COR-L47 (cell line): ENCODE measurements at regions not wholly inside any gene's neighbourhood (a gene's known extent, or its start where the extent isn't known, plus 50 kb on each side); places are given as distances from the start of the nearest gene placed in this dataset.

Source experiments
- DNase-seq: peaks from one replicate; lab custom pipeline; 2025; lab: John Stamatoyannopoulos, UW

DNA sequence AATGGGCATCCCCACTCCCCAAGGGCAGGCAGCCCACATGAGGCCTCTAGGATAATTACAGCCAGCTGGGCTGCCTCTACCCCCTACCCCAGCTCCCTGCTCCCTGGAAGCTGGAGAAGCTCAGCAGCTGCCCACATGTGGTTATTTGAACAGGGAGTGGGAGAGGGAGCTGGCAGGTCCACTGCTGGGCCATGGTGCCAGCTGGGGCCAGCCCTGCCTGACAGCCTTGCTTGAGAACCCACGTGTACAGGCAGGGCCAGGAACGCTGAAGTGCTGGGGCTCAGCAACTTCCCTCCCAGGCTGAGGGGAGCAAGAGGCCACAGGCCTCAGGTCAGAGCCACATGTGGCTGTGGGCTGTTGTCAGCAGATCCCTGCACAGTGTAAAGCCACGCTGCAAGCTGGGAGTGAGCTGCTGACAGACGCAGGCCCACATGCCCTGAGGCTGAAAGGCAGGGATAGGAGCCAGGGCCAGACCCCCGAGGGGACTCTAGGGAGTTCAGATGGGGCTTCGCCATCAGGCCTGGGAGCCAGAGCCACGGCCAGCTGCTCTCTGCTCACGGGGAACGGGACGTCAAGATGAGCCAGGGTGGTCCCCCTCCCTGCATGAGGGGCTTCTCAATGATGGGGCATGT lies 129.0 kb downstream of the SYF2 start:
- peak; percentile 53 for DNase-seq

DNA sequence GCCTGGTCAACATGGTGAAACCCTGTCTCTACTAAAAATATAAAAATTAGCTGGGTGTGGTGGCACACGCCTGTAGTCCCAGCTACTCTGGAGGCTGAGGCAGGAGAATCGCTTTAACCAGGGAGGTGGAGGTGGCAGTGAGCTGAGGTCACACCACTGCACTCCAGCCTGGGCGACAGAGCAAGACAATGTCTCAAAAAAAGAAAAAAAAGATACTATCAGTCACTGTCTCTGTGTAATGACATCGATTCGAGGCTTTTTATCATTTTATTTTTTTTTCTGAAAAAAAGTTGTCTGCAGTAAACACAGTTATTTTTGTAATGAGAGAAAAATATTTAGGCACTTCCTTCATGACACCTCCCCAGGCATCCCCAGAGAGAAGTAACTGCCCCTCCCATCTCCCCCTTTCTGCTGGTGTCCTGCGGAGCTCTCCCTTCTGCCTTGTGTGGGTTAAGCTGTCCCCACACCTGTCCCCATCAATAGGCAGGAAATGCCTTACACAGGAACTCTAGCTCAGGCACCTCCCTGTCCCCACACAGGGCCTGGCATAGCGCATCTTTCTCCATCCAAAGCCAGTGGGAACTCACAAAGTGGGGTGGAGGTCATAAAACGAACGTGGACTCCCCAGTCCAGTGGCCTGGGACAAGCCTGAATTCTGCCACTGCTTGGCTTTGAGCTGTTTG lies 132.0 kb downstream of the SYF2 start:
- DNase-seq = peak; percentile 13

- DNase-seq = peak; percentile 23
These were observed 132.9 kb downstream of the SYF2 start for GRCh38 chr1:25099343-25099951.

DNA sequence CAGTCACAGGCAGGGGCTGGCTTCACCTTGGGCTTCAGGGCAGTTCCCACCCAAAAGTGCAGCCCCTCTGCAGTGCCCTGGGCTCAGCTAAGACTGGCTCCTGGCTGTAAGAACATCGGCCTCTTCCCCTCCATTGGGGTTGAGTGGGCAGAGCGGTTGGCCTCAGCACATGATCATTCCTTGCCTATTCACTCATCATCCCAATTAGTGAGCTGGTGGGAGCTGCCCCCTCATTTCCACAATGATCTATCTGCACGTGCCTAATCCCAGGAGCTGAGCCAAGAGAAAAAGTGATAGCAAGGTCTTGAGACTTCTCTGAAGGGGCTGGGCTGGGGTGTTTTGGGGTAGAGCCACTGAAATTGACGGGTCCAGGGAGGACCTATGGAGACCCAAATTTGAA lies 133.6 kb downstream of the SYF2 start:
- DNase-seq = no peak

DNA sequence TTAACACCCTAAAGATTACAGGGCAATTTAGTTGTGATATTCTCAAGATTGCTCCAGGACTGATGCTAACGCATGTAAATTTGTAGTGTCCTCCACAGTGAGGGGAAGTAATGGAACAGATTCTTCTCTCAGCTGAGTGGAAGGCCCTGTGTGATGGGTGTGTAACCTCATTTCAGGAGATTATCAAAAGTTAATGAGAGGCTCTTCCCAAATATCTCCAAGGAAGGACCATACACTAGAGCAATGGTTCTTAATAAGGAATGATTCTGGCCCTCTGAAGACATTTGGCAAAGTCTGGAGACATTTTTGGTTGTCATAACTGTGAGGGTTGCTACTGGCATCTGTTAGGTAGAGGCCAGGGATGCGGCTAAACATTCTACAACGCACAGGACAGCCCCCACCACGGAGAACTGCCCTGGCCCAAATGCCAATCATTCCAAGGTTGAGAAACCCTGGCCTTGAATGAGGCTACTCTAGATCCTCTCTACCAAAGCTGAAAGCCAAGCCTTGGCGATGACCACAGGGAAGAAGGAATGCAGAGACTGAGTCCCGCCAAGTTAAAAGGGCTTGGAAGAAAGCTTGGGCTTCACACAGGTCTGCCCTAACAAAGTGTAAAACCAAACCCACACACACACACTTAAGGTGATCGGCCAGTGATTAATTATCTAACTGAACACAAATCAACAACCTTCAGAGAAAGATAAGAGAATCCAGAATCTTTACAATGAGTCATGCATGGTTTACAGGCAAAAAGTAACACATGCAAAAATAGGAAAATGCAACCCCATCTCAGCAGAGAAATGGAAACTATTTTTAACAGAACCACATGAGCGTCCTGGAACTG lies 135.8 kb downstream of the SYF2 start:
- no peak for DNase-seq

DNA sequence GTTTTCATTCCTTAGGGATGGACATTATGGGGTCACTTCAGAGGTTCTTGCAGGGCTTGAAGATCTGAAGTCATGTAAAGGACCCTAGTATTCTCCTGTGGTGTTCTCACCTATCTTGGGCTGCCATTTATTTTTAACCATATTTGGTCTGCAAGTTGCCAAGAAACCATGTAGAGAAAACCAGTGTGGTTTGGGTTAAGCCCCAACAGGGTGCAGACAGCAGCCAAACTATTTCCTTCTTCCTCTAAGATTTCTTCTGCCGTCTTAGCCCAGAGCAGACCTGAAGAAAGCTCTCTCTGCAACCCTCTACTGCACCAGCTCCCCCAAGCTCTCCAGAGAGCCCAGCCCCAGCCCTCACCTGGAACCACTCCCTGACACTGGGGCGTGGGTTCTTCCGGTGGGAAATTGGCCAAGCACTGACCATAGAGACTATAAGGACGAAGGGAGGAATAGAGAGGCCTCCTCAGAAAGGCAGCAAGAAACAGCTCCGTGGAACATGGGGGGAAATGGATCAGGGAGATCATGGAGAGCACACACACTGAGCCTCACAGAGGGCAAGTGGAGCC lies 136.6 kb downstream of the SYF2 start:
- no peak for DNase-seq

DNA sequence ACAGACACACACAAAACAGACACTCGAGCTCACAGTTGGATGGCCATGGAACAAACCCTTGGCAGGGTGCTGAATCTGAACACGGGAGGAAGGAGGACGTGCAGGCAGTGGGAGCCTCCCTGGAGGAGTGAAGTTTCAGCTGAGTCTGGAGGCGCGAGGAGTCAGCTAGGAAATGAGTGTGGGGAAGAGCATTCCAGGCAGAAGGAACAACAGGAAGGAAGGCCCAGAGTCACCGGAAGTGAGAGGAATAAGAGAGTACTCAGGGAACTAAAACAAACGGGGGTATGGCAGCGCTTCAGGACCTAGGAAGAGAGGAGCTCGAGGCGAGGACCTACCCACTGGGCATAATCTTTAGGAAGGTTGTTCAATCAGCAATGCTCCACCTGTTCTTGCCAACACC lies 137.3 kb downstream of the SYF2 start:
- DNase-seq = no peak

GRCh38 chr1:25094229-25094628 lies 138.1 kb downstream of the SYF2 start:
- DNase-seq = no peak

DNA sequence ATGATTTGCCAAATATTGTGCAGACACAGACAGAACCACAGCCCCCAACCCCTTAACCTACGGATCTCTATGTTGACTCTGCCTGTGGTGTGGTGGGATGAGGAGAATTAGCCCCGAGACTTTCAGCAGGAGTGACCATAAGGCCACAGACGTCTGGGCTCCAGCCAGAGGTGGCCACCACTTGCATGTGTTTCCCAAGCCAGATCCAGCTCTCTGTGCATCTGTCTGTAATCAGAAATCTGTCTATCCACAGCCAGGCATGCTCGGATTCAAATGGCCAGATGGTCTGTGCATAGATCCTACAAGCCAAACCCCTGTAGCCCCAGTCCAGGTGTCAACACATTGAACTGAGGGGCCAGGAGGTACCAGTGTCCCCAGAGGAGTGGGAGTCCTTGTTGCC lies 140.6 kb downstream of the SYF2 start:
- no peak for DNase-seq

- no peak for DNase-seq
These were observed 141.4 kb downstream of the SYF2 start for GRCh38 chr1:25090707-25091422.

DNA sequence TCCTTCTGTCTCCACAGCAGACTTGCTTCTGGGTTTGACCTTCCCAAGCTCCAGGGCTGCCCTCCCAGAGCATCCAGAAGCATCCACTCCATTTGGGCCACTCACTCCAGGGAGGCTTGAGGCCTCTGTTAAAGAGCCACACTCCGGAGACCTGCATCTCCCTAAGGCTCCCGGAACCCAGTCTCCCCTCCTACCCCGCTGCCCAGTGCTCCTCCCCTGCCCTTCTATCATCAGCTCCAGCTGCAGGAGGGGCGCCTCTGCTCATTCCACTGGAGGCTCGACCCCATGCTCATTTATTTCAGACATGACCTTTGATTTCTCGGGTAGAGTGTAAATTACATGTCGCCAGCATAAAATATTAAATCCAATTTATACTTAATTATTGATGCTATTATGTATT lies 142.5 kb downstream of the SYF2 start:
- DNase-seq = no peak

DNA sequence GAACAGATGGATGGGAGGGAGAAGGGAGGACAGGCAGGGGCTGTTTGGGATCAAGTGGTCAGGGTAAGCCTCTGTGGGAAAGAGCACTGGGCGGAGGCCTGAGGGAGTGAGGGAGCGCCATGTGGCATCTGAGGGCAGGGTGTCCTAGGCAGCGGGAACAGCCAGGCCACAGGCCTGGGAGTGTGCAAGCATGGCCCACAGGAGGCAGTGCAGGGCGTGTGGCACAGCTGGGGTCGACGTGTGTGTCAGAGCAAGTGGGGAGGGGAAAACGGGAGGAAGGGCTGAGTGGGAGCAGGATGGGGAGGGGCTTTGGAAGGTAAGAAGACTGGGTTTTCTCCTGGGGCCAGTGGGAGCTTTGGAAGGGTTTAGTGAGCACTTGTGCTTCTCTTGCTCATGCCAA lies 143.4 kb downstream of the SYF2 start:
- no peak for DNase-seq

- DNase-seq = no peak
These were observed 144.1 kb downstream of the SYF2 start for GRCh38 chr1:25088180-25088701.

DNA sequence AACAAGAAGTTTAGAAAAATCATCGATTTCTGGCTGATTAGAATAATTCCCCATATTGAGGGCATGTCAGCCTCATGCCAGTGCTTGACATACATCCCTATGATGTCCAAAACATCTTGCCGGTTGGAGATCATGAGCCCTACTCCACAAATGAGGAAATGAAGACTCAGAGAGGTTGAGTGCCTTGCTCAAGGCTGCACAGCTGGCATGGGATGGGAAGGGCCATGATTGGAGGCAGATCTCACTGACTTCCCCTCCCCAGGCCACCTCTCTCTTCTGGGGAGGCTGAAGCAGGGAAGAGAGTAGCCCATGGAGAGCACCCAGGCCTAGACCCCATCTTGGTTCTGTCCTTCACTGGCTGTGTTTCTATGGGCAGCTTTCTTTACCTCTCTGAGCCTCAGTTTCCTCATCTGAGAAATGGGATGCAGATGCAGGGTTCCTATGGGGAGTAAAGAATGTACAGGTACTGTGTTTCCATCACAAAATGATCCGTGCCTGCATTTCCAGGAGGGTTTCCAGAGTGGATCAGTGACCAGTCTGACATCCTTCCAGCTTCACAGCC lies 145.7 kb downstream of the SYF2 start:
- DNase-seq = no peak

DNA sequence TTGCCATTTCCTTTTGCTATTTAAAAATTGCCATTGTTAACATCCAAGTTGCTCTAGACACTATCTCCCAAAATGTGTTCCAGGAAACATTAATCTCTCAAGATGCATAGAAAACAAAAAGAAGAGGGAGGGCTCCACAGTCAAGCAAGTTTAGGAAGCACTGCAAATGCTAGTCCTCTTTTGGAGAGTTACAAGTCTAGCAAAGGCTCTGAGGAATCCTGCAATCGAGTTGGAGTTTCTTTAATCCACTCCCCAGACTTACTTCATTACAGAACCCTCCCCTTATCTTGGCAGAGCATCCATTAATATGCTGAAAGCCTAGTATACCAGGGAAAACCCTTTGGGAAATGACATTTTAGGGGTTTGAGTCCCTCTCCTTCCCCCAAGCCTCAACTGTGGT lies 147.9 kb downstream of the SYF2 start:
- DNase-seq = no peak

DNA sequence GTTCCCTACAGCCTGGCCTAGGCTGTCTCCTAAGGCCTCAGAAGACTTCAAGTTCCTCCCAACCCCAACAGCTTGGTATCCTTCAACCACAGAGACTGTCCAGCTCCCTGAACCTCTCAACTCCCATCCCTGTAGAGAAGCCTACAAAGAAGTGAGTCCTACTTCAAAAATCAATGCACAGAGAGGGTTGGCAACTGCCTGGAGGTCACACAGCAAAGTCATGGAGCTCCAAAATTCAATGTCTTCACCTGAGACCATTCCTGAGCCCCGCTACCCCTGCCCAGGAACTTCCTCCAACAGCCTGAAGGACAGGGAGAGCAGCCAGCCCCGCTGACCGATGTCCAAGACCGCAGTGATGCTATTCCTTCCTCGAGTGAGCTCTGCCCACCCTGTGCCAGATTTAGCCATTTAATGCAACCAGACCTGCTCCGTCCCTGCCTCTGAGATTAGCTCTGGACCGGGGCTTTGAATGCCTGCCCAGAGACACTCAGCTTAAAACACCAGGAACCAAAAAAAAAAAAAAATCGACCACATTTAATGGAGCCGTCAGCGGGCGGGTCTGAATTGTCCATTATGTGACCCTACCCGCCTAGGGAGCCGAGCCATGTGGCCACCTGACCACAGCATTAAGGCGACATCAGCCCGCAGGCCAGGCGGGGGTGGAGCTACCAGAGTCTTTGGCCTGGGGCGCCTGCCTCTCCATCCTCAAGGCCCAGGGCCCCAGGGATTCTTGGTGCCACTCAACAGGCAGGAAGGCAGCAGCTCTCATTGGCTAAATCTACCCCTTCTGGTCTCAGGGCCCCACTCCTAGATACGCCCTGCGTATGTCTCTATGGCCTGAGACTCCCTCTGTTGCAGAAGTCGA lies 148.6 kb downstream of the SYF2 start:
- no peak for DNase-seq

- no peak for DNase-seq
These were observed 149.3 kb downstream of the SYF2 start for GRCh38 chr1:25082995-25083394.

- DNase-seq = no peak
These were observed 149.9 kb downstream of the SYF2 start for GRCh38 chr1:25082216-25082899.

- DNase-seq = no peak
These were observed 150.8 kb downstream of the SYF2 start for GRCh38 chr1:25081496-25081895.
